IMR-90 (cell line): ENCODE measurements at regions not wholly inside any gene's neighbourhood (a gene's known extent, or its start where the extent isn't known, plus 50 kb on each side); places are given as distances from the start of the nearest gene placed in this dataset.

Experiments
- ATAC-seq: fragments of 200-7000 bp; cut with Tn5 transposase; 2 replicates; pipeline ENCODE4 v1.9.1; 2020; ENCODE audit warnings: low read depth, mild to moderate bottlenecking, moderate library complexity
- BruUV-seq: library from RNA; stranded (reverse); fragments of 400-500 nt; replicated peaks from 2 replicates; lab custom pipeline; 2021; lab: Mats Ljungman, UMichigan
- CTCF ChIA-PET: fragments of 300-600 bp; formaldehyde crosslinking; extraction: SDS; loops from one replicate; lab custom pipeline; 2021; ENCODE audit warnings: antibody characterized with exemption; lab: Yijun Ruan, JAX
- POLR2A ChIA-PET: fragments of 300-600 bp; sonication (Branson Sonifier 250); formaldehyde crosslinking; loops from one replicate; lab custom pipeline; 2022; ENCODE audit warnings: antibody characterized with exemption; ENCODE audit not compliant: unreplicated experiment; lab: Charles Lee
- DNase-seq: peaks from one replicate; pipeline ENCODE4 v3.0.0; 2013
- H2AFZ ChIP-seq: replicated peaks from 2 replicates; pipeline ENCODE3; 2013; ENCODE audit warnings: low read length, mild to moderate bottlenecking; ENCODE audit not compliant: poor library complexity
- H2AK5ac ChIP-seq: 2 replicates; pipeline ENCODE4 v1.6.1; 2013; ENCODE audit warnings: low read depth, low read length, inconsistent platforms
- H2AK9ac ChIP-seq: replicated peaks from 2 replicates; pipeline ENCODE3; 2013; ENCODE audit warnings: mild to moderate bottlenecking, low read depth, low read length, moderate library complexity; ENCODE audit not compliant: poor library complexity
- H2BK120ac ChIP-seq: 2 replicates; pipeline ENCODE4 v1.6.1; 2013; ENCODE audit warnings: low read depth, low read length, inconsistent platforms
- H2BK15ac ChIP-seq: 3 replicates; pipeline ENCODE4 v1.6.1; 2013; ENCODE audit warnings: low read depth, low read length, inconsistent platforms
- H2BK20ac ChIP-seq: 2 replicates; pipeline ENCODE4 v1.6.1; 2013; ENCODE audit warnings: low read depth, mild to moderate bottlenecking, inconsistent platforms, low read length, moderate library complexity
- H2BK5ac ChIP-seq: 2 replicates; pipeline ENCODE4 v1.6.1; 2013; ENCODE audit warnings: mild to moderate bottlenecking, low read depth, low read length, inconsistent platforms; ENCODE audit not compliant: poor library complexity, severe bottlenecking
- H3K14ac ChIP-seq: replicated peaks from 2 replicates; pipeline ENCODE4 v1.6.1; 2013; ENCODE audit warnings: low read depth, low read length, inconsistent platforms
- H3K18ac ChIP-seq: 2 replicates; pipeline ENCODE4 v1.6.1; 2013; ENCODE audit warnings: low read depth, low read length, control low read depth
- H3K23ac ChIP-seq: 2 replicates; pipeline ENCODE4 v1.6.1; 2013; ENCODE audit warnings: low read depth, low read length, inconsistent platforms
- H3K27ac ChIP-seq: 2 replicates; pipeline ENCODE4 v1.5.1; 2013; ENCODE audit warnings: mild to moderate bottlenecking, control low read depth, low read length; ENCODE audit not compliant: insufficient read depth
- H3K27me3 ChIP-seq: 2 replicates; pipeline ENCODE4 v1.6.1; 2013; ENCODE audit warnings: low read length; ENCODE audit not compliant: control insufficient read depth, insufficient read depth
- H3K36me3 ChIP-seq: 2 replicates; pipeline ENCODE4 v1.6.1; 2013; ENCODE audit warnings: low read length, mixed read lengths; ENCODE audit not compliant: control insufficient read depth, insufficient read depth
- H3K4ac ChIP-seq: 2 replicates; pipeline ENCODE4 v1.6.1; 2013; ENCODE audit warnings: low read depth, low read length, inconsistent platforms
- H3K4me1 ChIP-seq: 2 replicates; pipeline ENCODE4 v1.6.1; 2013; ENCODE audit warnings: low read length, mixed read lengths; ENCODE audit not compliant: control insufficient read depth, insufficient read depth
- H3K4me2 ChIP-seq: 2 replicates; pipeline ENCODE4 v1.6.1; 2013; ENCODE audit warnings: low read depth, mild to moderate bottlenecking, control low read depth, low read length, moderate library complexity
- H3K4me3 ChIP-seq: 2 replicates; pipeline ENCODE4 v1.5.1; 2013; ENCODE audit warnings: low read depth, mild to moderate bottlenecking, control low read depth, low read length, moderate library complexity; ENCODE audit not compliant: insufficient read depth
- H3K56ac ChIP-seq: 2 replicates; pipeline ENCODE4 v1.6.1; 2013; ENCODE audit warnings: low read length, inconsistent platforms; ENCODE audit not compliant: insufficient read depth; ENCODE audit errors: extremely low read depth
- H3K79me1 ChIP-seq, 2 experiments: 2 replicates each; pipeline ENCODE4 v1.6.1; 2013; ENCODE audit warnings: low read length in 2 of 2, inconsistent platforms in 1 of 2, low read depth in 1 of 2
- H3K9ac ChIP-seq: 2 replicates; pipeline ENCODE4 v1.6.1; 2013; ENCODE audit warnings: low read depth, low read length, control low read depth
- H3K9me1 ChIP-seq: 2 replicates; pipeline ENCODE4 v1.6.1; 2013; ENCODE audit warnings: low read length, inconsistent platforms; ENCODE audit not compliant: insufficient read depth
- H3K9me3 ChIP-seq: 2 replicates; pipeline ENCODE4 v1.6.1; 2013; ENCODE audit warnings: low read length; ENCODE audit not compliant: control insufficient read depth, insufficient read depth
- H4K20me1 ChIP-seq: 2 replicates; pipeline ENCODE4 v1.6.1; 2013; ENCODE audit warnings: low read length, inconsistent platforms; ENCODE audit not compliant: insufficient read depth
- H4K5ac ChIP-seq: 2 replicates; pipeline ENCODE4 v1.6.1; 2013; ENCODE audit warnings: mild to moderate bottlenecking, low read depth, low read length, control low read depth
- H4K8ac ChIP-seq, 2 experiments: 2 replicates each; pipeline ENCODE4 v1.6.1; 2013; ENCODE audit warnings: low read depth in 2 of 2, low read length in 2 of 2, control low read depth in 1 of 2, inconsistent platforms in 1 of 2
- H4K91ac ChIP-seq: 2 replicates; pipeline ENCODE4 v1.6.1; 2013; ENCODE audit warnings: low read depth, low read length, inconsistent platforms; ENCODE audit not compliant: insufficient read depth
- BHLHE40 ChIP-seq: fragments of 150-350 bp; IDR thresholded peaks from 2 replicates; pipeline ENCODE4 v1.6.1; 2016; ENCODE audit warnings: mild to moderate bottlenecking, low read depth, low read length
- CHD1 ChIP-seq: IDR thresholded peaks from 2 replicates; pipeline ENCODE4 v1.6.1; 2012; ENCODE audit warnings: low read depth, low read length, improper control_type of control experiment
- CTCF ChIP-seq: conservative IDR thresholded peaks from 2 replicates; pipeline ENCODE4 v1.5.1; 2012; ENCODE audit warnings: mild to moderate bottlenecking, low read depth, low read length, improper control_type of control experiment
- FOS ChIP-seq: fragments of 150-350 bp; IDR thresholded peaks from 2 replicates; pipeline ENCODE4 v1.6.1; 2016; ENCODE audit warnings: low read depth, low read length
- MAFK ChIP-seq: IDR thresholded peaks from 2 replicates; pipeline ENCODE4 v1.6.1; 2012; ENCODE audit warnings: low read depth, low read length, improper control_type of control experiment
- MAZ ChIP-seq: IDR thresholded peaks from 2 replicates; pipeline ENCODE4 v1.6.1; 2012; ENCODE audit warnings: low read depth, mild to moderate bottlenecking, low read length, improper control_type of control experiment, moderate library complexity, borderline replicate concordance
- MXI1 ChIP-seq: IDR thresholded peaks from 2 replicates; pipeline ENCODE4 v1.6.1; 2012; ENCODE audit warnings: low read depth, mild to moderate bottlenecking, low read length, moderate library complexity, borderline replicate concordance
- NFE2L2 ChIP-seq: fragments of 150-350 bp; IDR thresholded peaks from 2 replicates; pipeline ENCODE4 v1.6.1; 2016; ENCODE audit warnings: low read depth, mild to moderate bottlenecking, low read length
- POLR2A ChIP-seq: IDR thresholded peaks from 2 replicates; pipeline ENCODE4 v1.6.1; 2012; ENCODE audit warnings: mild to moderate bottlenecking, low read depth, low read length
- RAD21 ChIP-seq: IDR thresholded peaks from 2 replicates; pipeline ENCODE4 v1.6.1; 2012; ENCODE audit warnings: low read length, improper control_type of control experiment
- RCOR1 ChIP-seq: IDR thresholded peaks from 2 replicates; pipeline ENCODE4 v1.6.1; 2012; ENCODE audit warnings: mild to moderate bottlenecking, low read length, improper control_type of control experiment; ENCODE audit not compliant: insufficient replicate concordance
- SMC3 ChIP-seq: fragments of 150-350 bp; IDR thresholded peaks from 2 replicates; pipeline ENCODE4 v1.6.1; 2016; ENCODE audit warnings: low read depth, mild to moderate bottlenecking, antibody characterized with exemption, low read length, moderate library complexity
- WGBS, 2 experiments: methylation state at CpG; one replicate each; pipeline versions ENCODE4 v1.1.5 to v1.1.7; 2013; ENCODE audit warnings: missing lambda C conversion rate in 2 of 2; ENCODE audit not compliant: insufficient read length in 1 of 2; ENCODE audit errors: extremely low coverage in 2 of 2; 5-methylcytosine and 5-hydroxymethylcytosine counted together
- dilution Hi-C: fragments of 300-500 bp; cut with HindIII; formaldehyde crosslinking; loops from one replicate; pipeline ENCODE4 v1.14.3; 2018; ENCODE audit warnings: low sequenced_read_pairs; ENCODE audit not compliant: unreplicated experiment
- in situ Hi-C: fragments of 300-500 bp; cut with MboI; formaldehyde crosslinking; loops from 3 replicates; pipeline ENCODE4 v1.14.3; 2019; ENCODE audit warnings: low sequenced_read_pairs, inconsistent platforms, mixed read lengths
- intact Hi-C: fragments of 100-400 bp; cut with micrococcal nuclease; formaldehyde crosslinking; loops from 2 replicates; pipeline ENCODE4 v1.10.0; 2022

- no peaks in the 10 kb centered on the region for H3K36me3 ChIP-seq
- no peak overlapping the region for H3K4me3 ChIP-seq
- no peak overlapping the region for H2AK9ac ChIP-seq
- no peak overlapping the region for H3K4me2 ChIP-seq
- H3K14ac ChIP-seq: no peak overlapping the region
- in situ Hi-C loops: no loop called here
- intact Hi-C loops: no loop called here
- H2BK20ac ChIP-seq: no peak overlapping the region
- H3K23ac ChIP-seq: no peak overlapping the region
- H2BK120ac ChIP-seq: no peak overlapping the region
- H4K8ac ChIP-seq: no peak overlapping the region
- H4K91ac ChIP-seq: no peak overlapping the region
- ChIA-PET POLR2A (no interaction called here), CTCF (interaction anchor here (0.6 kb wide), 1 partner anchor 44 kb away, joined by 5 read pairs; no protein-coding TSS in a partner anchor)
- no peak overlapping the region for H2BK15ac ChIP-seq
- H3K9ac ChIP-seq: no peak overlapping the region
- no peak overlapping the region for H4K5ac ChIP-seq
- H2AFZ ChIP-seq: no peak overlapping the region
- H3K27me3 ChIP-seq: no peaks in the 10 kb centered on the region
- no peak overlapping the region for H3K18ac ChIP-seq
- no TSS peak for BruUV-seq
- H3K56ac ChIP-seq: no peak overlapping the region
- dilution Hi-C loops: no loop called here
- no peak overlapping the region for H3K27ac ChIP-seq
- H3K9me1 ChIP-seq: no peaks in the 10 kb centered on the region
- no peaks in the 10 kb centered on the region for H3K4me1 ChIP-seq
- no peaks in the 10 kb centered on the region for H4K20me1 ChIP-seq
- DNase-seq: no peak
- H3K79me1 ChIP-seq: no peaks in the 10 kb centered on the region
- no peak for ATAC-seq
- no peak overlapping the region for H2AK5ac ChIP-seq
- H3K4ac ChIP-seq: no peak overlapping the region
- peaks cover 7% of the 10 kb centered on the region for H3K9me3 ChIP-seq
- TF ChIP-seq POLR2A (no peak), MAFK (no peak), CHD1 (no peak), FOS (no peak), MAZ (no peak), SMC3 (no peak), CTCF (no peak), NFE2L2 (no peak), MXI1 (no peak), BHLHE40 (no peak), RAD21 (no peak), RCOR1 (no peak)
- no peak overlapping the region for H2BK5ac ChIP-seq
- 80% methylated on average over 1 of the region's 2 CpGs; no CpG with 5 or more reads in 1 of the 2 experiments for WGBS, 2 experiments
Observed at GRCh38 chr2:34001557-34001956, 402.5 kb upstream of the FAM98A start.
